Right lobe of liver (tissue), 6 donors: ENCODE measurements at regions not wholly inside any gene's neighbourhood (a gene's known extent, or its start where the extent isn't known, plus 50 kb on each side); places are given as distances from the start of the nearest gene placed in this dataset.
"Not testable (repeated sequence)": the region's sequence is repeated elsewhere in the genome, so short reads cannot be mapped to it uniquely, and the experiment has no call there.

Source experiments
- ATAC-seq, 4 donors: fragments of 200-7000 bp; cut with Tn5 transposase; one replicate each; pipeline ENCODE4 v1.9.1; 2020; ENCODE audit warnings: mild to moderate bottlenecking in 4 of 4, moderate library complexity in 4 of 4
- DNase-seq, 3 donors: peaks; one replicate each; pipeline ENCODE4 v3.0.0-alpha.2; 2020
- H3K27ac ChIP-seq, 3 donors: fragments of 200-600 bp; one replicate each; pipeline ENCODE4 v1.8.0; 2022
- H3K27me3 ChIP-seq, 2 donors: fragments of 200-600 bp; one replicate each; pipeline ENCODE4 v1.8.0; 2022
- H3K36me3 ChIP-seq, 4 donors: fragments of 200-600 bp; sonication (generic) in 1 of 4; one replicate each; pipeline versions ENCODE4 v1.5.1 to v1.8.0; 2017 to 2022; ENCODE audit warnings: control low read depth in 1 of 4
- H3K4me1 ChIP-seq, 4 donors: fragments of 200-600 bp; sonication (generic) in 1 of 4; one replicate each; pipeline versions ENCODE4 v1.5.1 to v1.8.0; 2017 to 2022; ENCODE audit warnings: control low read depth in 1 of 4
- H3K4me3 ChIP-seq, 3 donors: fragments of 200-600 bp; one replicate each; pipeline ENCODE4 v1.8.0; 2022
- H3K9me3 ChIP-seq, 4 donors: fragments of 200-600 bp; sonication (generic) in 1 of 4; one replicate each; pipeline versions ENCODE4 v1.5.1 to v1.8.0; 2017 to 2022; ENCODE audit warnings: control low read depth in 1 of 4
- POLR2A ChIP-seq: fragments of 450-650 bp; IDR thresholded peaks from one replicate; pipeline ENCODE4 v1.6.1; 2017; ENCODE audit warnings: antibody characterized with exemption, mild to moderate bottlenecking
- WGBS: methylation state at CpG from one replicate; pipeline ENCODE4 v1.1.6; 2018; ENCODE audit warnings: low coverage, low lambda C conversion rate; ENCODE audit not compliant: insufficient coverage; ENCODE audit errors: missing lambda C conversion rate; 5-methylcytosine and 5-hydroxymethylcytosine counted together
- intact Hi-C, 2 donors: fragments of 100-400 bp; cut with DNase I; formaldehyde crosslinking; loops; one replicate each; pipeline versions ENCODE4 v1.11.2 to v1.14.1; 2022
- TF ChIP-seq, protein P1 (sequence below), 4 donors: fragments of 200-600 bp in 3 of 4; fragments of 450-650 bp in 1 of 4; IDR thresholded peaks; one replicate each; pipeline versions ENCODE4 v1.5.1 to v1.8.0; 2016 to 2022; ENCODE audit warnings: antibody characterized with exemption in 4 of 4, mild to moderate bottlenecking in 2 of 4
- donor health status: DM: no; HTN: yes; CAD: no.
- donor health status: DM: no; HTN: no; CAD: no.
- donor health status: DM: no; HTN: no; CAD: no.
- donor health status: DM: no; HTN: yes; CAD: no.
- donor health status: DM: no; HTN: yes; CAD: no.

DNA sequence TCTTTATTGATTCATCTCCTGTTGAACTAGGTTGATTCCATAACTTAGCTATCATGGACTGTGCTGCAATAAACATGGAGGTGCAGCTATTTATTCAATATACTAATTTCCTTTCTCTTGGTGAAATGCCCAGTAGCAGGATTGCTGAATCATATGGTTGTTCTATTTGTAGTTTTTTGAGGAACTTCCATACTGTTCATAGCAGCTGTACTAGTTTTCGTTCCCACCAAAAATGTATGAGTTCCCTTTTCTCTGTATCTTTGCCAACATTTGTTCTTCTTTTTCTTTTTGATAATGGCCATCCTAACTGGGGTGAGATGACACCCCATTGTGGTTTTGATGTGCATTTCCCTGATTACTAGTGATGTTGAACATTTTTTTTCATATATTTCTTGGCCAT, 87.2 kb upstream of the NAV2 start:
- DNase-seq: no peak
- H3K4me1 ChIP-seq: no peaks in the 10 kb centered on the region
- H3K4me3 ChIP-seq: no peak overlapping the region
- no peak for TF ChIP-seq POLR2A
- TF ChIP-seq, protein P1, sequence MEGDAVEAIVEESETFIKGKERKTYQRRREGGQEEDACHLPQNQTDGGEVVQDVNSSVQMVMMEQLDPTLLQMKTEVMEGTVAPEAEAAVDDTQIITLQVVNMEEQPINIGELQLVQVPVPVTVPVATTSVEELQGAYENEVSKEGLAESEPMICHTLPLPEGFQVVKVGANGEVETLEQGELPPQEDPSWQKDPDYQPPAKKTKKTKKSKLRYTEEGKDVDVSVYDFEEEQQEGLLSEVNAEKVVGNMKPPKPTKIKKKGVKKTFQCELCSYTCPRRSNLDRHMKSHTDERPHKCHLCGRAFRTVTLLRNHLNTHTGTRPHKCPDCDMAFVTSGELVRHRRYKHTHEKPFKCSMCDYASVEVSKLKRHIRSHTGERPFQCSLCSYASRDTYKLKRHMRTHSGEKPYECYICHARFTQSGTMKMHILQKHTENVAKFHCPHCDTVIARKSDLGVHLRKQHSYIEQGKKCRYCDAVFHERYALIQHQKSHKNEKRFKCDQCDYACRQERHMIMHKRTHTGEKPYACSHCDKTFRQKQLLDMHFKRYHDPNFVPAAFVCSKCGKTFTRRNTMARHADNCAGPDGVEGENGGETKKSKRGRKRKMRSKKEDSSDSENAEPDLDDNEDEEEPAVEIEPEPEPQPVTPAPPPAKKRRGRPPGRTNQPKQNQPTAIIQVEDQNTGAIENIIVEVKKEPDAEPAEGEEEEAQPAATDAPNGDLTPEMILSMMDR (IDR thresholded peaks at IDR 0.05): no peak
- no peaks in the 10 kb centered on the region for H3K36me3 ChIP-seq
- peak in 2 of 4 donors; percentile 23 to 29 for ATAC-seq
- no peaks in the 10 kb centered on the region for H3K9me3 ChIP-seq
- intact Hi-C loops: no loop called here
- no peak overlapping the region for H3K27ac ChIP-seq
- H3K27me3 ChIP-seq: no peaks in the 10 kb centered on the region
- 82% methylated on average over 1 of the region's 1 CpG for WGBS

DNA sequence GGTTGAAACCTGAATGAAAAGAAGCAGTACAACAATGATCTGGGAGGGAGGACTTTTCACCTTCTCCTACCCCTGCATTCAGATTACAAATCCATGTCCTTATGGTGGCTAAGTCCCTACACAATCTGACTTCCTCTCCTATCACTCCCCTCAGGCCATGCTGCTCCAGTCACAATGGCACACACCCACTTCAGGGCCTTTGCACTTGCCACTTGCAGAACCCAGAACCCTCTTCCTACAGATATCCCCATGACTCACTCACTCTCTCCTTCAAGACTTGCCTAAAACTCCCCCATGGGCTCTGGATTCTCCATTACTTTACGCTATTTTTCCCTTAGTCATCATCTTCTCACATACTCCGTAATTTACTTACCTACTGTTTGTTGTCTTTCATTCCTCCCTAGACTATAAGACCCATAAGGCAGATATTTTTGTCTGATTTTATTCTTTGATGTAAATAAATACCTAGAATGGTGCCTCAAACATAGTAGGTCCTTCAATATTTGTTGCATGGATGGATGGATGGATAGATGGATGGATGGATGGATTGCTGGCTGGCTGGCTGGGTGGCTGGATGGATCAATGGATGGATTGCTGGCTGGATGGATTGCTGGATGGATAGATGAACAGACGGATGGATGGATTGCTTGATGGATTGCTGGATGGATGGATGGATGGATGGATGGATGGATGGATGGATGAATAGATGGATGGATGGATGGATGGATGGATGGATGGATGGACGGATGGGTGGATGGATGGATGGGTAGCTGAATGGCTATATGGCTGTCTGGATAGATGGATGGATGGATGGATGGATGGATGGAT, 94.7 kb upstream of the NAV2 start:
- Histone ChIP-seq H3K4me1 (no peaks in the 10 kb centered on the region), H3K9me3 (no peaks in the 10 kb centered on the region), H3K27ac (no peak overlapping the region), H3K36me3 (no peaks in the 10 kb centered on the region), H3K27me3 (no peaks in the 10 kb centered on the region), H3K4me3 (no peak overlapping the region)
- TF ChIP-seq, protein P1 (IDR thresholded peaks at IDR 0.05): no peak
- no peak for TF ChIP-seq POLR2A
- ATAC-seq (no peak), DNase-seq (no peak)
- WGBS: 66% methylated on average over 4 of the region's 4 CpGs
- intact Hi-C loops: no loop called here

DNA sequence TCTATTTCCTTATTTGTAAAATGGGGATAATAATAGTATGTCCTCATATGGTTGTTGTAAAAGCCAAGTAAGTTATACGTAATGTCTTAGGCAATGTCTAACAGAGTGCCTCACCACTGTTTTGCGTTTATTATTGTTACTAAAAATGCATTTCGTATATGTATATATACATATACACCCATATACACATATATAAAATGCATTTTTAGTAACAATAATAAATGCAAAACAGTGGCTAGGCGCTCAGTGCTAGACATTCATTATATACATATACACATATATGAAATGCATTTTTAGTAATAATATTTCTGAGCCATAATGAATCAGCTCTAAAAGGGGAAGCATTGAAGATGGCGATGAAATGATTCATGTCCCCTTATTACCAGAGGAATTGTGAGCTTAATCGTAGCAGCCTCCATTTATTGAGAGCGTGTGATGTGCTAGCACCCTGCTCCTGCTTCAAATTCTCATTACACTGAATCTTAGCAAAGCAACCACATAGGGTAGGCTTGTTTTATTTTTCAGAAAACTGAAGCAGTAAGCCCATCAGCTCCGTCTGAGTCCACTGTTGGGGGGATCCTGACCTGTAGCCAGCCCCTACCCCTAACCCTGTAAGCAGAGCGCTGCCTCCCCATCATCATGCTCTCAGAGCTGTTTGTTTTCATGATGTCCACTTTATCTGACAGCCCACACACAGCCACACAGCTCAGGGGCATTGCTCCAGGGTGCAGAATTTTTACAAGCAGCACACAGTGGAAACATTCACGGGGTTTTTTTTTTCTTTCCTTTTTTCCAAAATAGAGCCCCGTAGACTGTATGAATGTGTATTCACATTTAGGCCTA, 97.1 kb upstream of the NAV2 start:
- Histone ChIP-seq H3K36me3 (no peaks in the 10 kb centered on the region), H3K9me3 (no peaks in the 10 kb centered on the region), H3K4me3 (no peak overlapping the region), H3K27ac (no peak overlapping the region), H3K27me3 (no peaks in the 10 kb centered on the region), H3K4me1 (no peaks in the 10 kb centered on the region)
- ATAC-seq (peak in 1 of 4 donors; percentile 33), DNase-seq (no peak)
- intact Hi-C loops: no loop called here
- WGBS: 76% methylated on average over 11 of the region's 11 CpGs
- TF ChIP-seq, protein P1 (IDR thresholded peaks at IDR 0.05): no peak
- TF ChIP-seq POLR2A: no peak

DNA sequence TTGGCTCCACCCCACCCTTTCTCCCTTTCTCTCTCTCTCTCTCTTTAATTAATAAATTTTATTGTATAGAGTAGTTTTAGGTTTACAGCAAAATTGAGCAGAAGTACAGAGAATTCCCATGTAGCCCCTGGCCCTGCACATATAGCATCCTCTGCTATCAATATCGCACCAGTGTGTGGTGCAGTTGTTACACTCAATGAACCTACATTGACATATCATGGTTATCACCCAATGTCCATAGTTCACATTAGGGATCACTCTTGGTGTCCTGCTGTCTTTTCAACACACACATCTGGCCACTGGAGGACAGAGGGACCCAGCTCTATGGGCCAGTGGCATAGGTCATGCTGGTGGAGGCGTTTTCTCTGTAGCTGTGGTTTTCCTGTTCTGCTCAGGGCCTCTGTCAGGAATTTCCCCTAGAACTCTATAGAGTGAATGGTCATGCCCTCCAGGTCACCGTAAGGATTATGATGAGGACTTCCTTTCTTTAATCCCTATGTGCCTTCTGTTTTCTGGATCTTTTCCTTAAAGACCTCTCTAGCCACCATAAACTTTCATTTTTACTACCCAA, 98.2 kb upstream of the NAV2 start:
- 59% methylated on average over 3 of the region's 3 CpGs for WGBS
- intact Hi-C loops: no loop called here
- Histone ChIP-seq H3K27me3 (no peaks in the 10 kb centered on the region), H3K4me3 (no peak overlapping the region), H3K27ac (no peak overlapping the region), H3K4me1 (no peaks in the 10 kb centered on the region), H3K36me3 (no peaks in the 10 kb centered on the region), H3K9me3 (no peaks in the 10 kb centered on the region)
- TF ChIP-seq, protein P1 (IDR thresholded peaks at IDR 0.05): peak in 1 of 4 donors; percentile 23
- TF ChIP-seq POLR2A: no peak
- no peak for DNase-seq
- peak in 3 of 4 donors; percentile 29 to 69 (median 65) for ATAC-seq

DNA sequence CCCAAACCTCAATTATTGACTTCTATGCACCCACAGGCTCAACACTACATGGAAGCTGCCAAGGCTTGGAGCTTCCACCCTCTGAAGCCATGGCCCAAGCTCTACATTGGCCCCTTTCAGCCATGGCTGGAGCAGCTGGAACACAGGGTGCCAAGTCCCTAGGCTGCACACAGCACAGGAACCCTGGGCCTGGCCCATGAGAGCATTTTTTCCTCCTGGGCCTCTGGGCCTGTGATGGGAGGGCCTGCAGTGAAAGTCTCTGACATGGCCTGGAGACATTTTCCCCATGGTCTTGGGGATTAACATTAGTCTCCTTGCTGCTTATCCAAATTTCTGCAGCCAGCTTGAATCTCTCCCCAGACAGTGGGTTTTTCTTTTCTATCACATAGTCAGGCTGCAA, 100.6 kb upstream of the NAV2 start:
- DNase-seq, H3K27ac ChIP-seq, H3K4me3 ChIP-seq, H3K36me3 ChIP-seq, ATAC-seq, H3K4me1 ChIP-seq, H3K9me3 ChIP-seq, H3K27me3 ChIP-seq, intact Hi-C loops: not testable (repeated sequence)
